Effector memory CD8-positive, alpha-beta T cell (primary cell): ENCODE measurements at regions not wholly inside any gene's neighbourhood (a gene's known extent, or its start where the extent isn't known, plus 50 kb on each side); places are given as distances from the start of the nearest gene placed in this dataset.
"Not testable (repeated sequence)": the region's sequence is repeated elsewhere in the genome, so short reads cannot be mapped to it uniquely, and the experiment has no call there.

ENCODE experiments used
- ATAC-seq: fragments of 150-1000 bp; cut with Tn5 transposase; replicated peaks from 2 replicates; pipeline ENCODE4 v1.10.0; 2021; ENCODE audit warnings: mild to moderate bottlenecking, moderate library complexity
- DNase-seq, 3 experiments: peaks; one replicate each; pipeline ENCODE4 v3.0.0; 2021
- H3K27ac Mint-ChIP-seq, 2 donors: one replicate each; pipeline ENCODE4 v1.8.0; 2022; ENCODE audit warnings: mild to moderate bottlenecking in 2 of 2, mixed read lengths in 2 of 2, moderate library complexity in 2 of 2
- H3K27me3 Mint-ChIP-seq, 2 donors: one replicate each; pipeline ENCODE4 v1.8.0; 2022; ENCODE audit warnings: mixed read lengths in 2 of 2
- H3K36me3 Mint-ChIP-seq: one replicate; pipeline ENCODE4 v1.8.0; 2022; ENCODE audit warnings: mild to moderate bottlenecking, moderate library complexity, mixed read lengths; ENCODE audit not compliant: insufficient read depth
- H3K4me1 Mint-ChIP-seq, 2 donors: one replicate each; pipeline ENCODE4 v1.8.0; 2022; ENCODE audit warnings: low read depth in 2 of 2, mixed read lengths in 2 of 2
- H3K4me3 Mint-ChIP-seq, 2 donors: one replicate each; pipeline ENCODE4 v1.8.0; 2022; ENCODE audit warnings: mild to moderate bottlenecking in 2 of 2, mixed read lengths in 2 of 2, moderate library complexity in 2 of 2
- H3K9me3 Mint-ChIP-seq, 2 donors: one replicate each; pipeline ENCODE4 v1.8.0; 2022; ENCODE audit warnings: mixed read lengths in 2 of 2

DNA sequence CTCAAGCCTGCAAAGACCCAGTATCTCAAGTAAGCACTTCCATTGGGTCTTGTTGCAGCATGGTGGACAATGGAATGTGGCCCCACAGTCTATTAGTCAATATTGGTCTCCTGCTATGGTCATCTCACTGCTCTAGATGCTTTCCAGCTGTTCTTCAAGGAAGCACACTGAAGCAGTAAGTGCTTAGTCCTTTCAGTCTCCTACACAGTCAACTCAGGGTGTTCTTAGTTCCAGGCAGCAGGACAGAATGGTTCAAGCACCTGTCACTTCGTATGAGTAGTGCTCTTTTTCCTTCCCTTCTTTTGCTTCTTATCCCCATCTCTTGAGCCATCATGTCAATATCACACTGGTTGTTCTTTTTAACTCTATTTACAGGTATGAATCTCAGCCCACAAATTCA is 511.5 kb downstream of the TTLL7 start:
- DNase-seq, H3K4me3 Mint-ChIP-seq, H3K27ac Mint-ChIP-seq, H3K4me1 Mint-ChIP-seq, H3K9me3 Mint-ChIP-seq, H3K36me3 Mint-ChIP-seq, H3K27me3 Mint-ChIP-seq, ATAC-seq: not testable (repeated sequence)

DNA sequence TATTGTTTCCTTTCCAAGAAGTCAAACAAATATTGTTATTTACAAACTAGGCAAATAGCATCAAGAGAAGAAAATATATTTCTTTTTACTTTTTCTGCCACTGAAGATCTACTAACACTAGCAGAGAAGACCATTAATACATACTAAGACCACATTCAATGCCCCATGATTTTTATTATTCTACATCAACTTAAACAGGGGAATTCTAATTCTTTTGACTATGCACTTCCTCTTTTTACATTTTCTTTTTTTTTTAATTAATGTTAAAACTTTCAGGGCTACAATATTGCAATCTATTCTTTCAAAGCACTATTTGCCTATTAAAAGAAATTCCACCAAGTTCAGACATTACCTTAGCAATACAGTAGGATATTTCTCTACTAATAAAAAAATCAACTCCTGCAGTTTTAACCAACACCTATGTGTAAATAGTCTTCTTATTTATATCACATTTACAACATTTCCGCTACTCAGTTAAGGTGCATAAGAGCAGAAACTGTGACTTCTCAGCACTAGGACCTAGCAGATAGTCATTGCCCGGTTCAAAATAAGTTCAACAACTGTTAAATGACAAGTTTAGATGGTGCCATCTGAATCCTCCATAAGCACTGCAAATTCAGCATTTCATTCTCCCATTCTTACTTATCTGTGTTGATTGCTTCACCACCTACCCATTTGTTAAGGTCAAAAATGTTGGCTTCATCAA is 513.5 kb downstream of the TTLL7 start:
- H3K27me3 Mint-ChIP-seq, H3K36me3 Mint-ChIP-seq, ATAC-seq, DNase-seq, H3K4me3 Mint-ChIP-seq, H3K27ac Mint-ChIP-seq, H3K4me1 Mint-ChIP-seq: not testable (repeated sequence)
- H3K9me3 Mint-ChIP-seq, result peaks cover 8 to 17% of the 10 kb centered on the region in 2 donors

DNA sequence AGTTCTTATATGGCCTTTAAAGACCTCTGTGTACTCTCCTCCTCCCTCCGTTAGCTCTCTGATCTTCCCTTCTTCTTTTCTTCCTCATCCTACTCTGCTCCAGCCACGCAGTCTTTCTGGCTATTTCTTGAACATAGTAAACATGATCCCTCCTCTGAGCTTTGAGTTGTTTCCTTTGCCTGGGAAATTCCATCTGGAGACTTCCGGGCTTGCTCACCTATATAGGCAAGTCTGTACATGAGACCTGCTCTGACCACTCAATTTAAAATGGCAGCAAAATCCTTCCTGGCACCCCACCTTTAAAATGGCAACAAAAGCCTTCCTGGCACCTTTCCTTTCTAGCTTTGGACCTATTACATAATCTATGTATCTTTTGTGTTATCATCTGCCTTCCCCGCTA is 517.6 kb downstream of the TTLL7 start:
- not testable (repeated sequence) for ATAC-seq

DNA sequence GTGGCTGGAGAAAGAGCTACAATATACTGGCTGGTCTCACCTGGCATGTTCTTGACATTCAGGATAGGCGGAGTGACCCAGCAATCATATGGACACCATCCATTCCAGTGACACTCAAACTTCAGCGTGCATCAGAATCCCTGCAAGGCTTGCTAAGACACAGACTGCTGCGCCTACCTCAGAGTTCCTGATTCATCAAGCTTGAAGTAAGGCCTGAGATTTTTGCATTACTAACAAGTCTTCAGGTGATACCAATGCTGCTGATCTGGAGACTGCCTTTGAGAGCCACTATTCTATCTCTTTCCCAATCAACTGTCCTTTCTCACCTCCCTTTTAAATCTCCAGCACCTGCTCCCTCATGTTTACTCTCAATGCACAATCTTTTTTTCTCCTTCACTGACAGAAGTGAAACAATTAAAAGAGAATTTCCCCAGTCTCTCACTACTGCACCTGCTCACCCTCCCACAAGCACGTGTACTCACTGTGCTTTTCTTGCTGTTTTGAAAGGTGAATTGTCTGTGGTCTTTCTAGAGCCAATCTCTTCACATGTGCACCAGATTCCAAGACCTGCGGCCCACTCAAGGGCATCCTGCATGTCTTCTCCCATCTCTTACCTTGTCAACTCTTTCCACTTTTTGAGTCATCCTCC is 519.2 kb downstream of the TTLL7 start:
- not testable (repeated sequence) for H3K4me3 Mint-ChIP-seq, H3K36me3 Mint-ChIP-seq, H3K27ac Mint-ChIP-seq, H3K4me1 Mint-ChIP-seq, ATAC-seq, DNase-seq, H3K27me3 Mint-ChIP-seq
- H3K9me3 Mint-ChIP-seq, result peaks cover 9 to 19% of the 10 kb centered on the region in 2 donors

More for the DNA sequence above, 517.6 kb downstream of the TTLL7 start:
- DNase-seq, H3K27me3 Mint-ChIP-seq, H3K4me1 Mint-ChIP-seq, H3K36me3 Mint-ChIP-seq, H3K27ac Mint-ChIP-seq, H3K4me3 Mint-ChIP-seq: not testable (repeated sequence)
- H3K9me3 Mint-ChIP-seq, result peaks cover 9 to 19% of the 10 kb centered on the region in 2 donors

DNA sequence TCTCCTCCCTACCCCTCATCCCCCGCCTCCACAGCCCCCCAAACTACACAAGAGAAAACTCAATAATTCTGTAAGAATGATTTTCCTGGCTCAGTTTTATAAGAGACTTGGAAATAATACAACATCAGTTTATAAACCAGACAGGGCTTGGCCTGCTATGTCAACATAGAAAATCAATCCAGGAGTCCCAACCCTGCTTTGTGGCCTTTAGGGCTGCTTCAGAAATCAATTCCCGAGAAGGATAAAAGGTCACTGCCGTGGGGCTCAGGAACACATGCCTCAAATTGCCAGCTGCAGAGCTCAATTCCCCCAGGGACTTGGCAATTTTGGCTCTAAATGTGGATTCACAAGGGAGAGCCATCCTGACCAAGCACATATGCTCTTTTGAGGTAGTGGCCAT is 520.8 kb downstream of the TTLL7 start:
- DNase-seq, H3K27me3 Mint-ChIP-seq, H3K36me3 Mint-ChIP-seq, H3K27ac Mint-ChIP-seq, ATAC-seq, H3K4me3 Mint-ChIP-seq, H3K4me1 Mint-ChIP-seq: not testable (repeated sequence)
- peaks cover 9 to 19% of the 10 kb centered on the region in 2 donors for H3K9me3 Mint-ChIP-seq

DNA sequence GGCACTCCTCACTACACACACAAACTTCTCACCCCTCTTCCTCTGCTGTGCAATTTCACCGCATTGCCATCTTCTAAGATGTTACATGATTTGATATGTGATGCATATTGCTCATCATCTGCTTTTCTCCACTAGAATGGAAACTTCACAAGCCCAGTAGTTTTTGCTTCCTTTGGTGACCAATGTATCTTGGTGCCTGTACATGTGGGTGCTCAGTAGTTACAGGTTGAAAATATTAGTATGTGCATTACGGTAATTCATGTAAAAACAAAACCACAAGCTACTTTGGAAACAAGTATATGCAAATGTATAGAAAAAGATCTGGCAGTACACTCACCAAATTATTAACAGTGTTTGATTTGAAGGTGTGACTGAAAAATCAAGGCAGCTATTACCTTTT is 522.4 kb downstream of the TTLL7 start:
- DNase-seq, H3K4me3 Mint-ChIP-seq, H3K27me3 Mint-ChIP-seq, ATAC-seq, H3K27ac Mint-ChIP-seq, H3K4me1 Mint-ChIP-seq, H3K36me3 Mint-ChIP-seq: not testable (repeated sequence)
- peaks cover 7 to 19% of the 10 kb centered on the region in 2 donors for H3K9me3 Mint-ChIP-seq

DNA sequence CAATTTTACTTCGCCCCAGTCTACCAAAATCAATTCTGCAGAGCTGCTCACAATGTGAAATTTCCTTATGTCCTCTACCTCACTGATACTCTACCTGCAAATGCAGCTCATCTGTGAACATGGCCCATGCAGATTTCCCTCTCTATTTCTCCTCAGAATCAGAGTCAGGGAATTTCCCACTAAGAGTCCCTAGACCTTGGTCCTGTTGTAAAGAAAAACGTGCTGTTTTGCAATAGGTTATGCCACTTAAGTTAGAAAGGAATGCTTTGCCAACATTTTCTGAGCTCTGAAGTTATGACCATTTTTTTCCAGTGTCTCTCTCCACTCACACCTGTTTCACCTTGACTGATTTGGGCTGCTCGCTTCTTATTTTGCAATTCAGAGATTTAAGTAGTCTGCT is 524.0 kb downstream of the TTLL7 start:
- H3K27ac Mint-ChIP-seq, H3K4me3 Mint-ChIP-seq, H3K36me3 Mint-ChIP-seq, H3K27me3 Mint-ChIP-seq, H3K4me1 Mint-ChIP-seq, DNase-seq, H3K9me3 Mint-ChIP-seq, ATAC-seq: not testable (repeated sequence)

DNA sequence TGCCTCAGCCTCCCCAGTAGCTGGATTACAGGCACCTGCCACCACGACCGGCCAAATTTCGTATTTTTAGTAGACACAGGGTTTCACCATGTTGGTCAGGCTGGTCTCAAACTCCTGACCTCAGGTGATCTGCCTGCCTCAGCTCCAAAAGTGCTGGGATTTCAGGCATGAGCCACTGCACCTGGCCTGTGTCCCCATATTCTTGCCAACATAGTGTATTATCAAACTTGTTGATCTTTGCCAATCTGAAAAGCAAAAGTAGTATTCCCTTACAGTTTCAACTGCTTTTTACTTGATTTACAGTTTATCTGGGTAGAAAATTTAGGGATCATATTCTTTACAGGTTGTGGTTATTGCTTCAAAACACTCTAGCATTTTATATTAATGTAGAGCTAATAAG is 524.9 kb downstream of the TTLL7 start:
- not testable (repeated sequence) for H3K27me3 Mint-ChIP-seq, H3K4me3 Mint-ChIP-seq, H3K4me1 Mint-ChIP-seq, H3K9me3 Mint-ChIP-seq, DNase-seq, H3K36me3 Mint-ChIP-seq, ATAC-seq, H3K27ac Mint-ChIP-seq

DNA sequence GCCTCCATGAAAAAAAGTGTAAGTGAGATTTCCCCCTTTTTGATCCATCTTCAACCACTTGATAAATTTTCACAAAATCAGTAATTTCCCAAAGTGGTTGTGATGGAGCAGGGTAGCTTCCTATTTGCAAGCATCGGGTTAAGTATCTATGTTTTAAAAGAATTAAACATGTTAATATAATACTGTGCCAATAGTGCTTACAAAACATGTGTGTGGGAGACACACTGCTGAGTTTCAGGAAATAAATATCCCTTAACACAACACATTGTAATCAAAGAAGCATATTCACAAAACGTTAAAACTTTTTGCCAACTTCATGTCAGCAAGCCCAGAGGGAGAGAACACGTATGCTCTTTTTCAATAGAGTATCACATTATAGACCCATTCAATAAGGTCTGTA is 526.9 kb downstream of the TTLL7 start:
- not testable (repeated sequence) for DNase-seq, H3K36me3 Mint-ChIP-seq, H3K27ac Mint-ChIP-seq, H3K4me3 Mint-ChIP-seq, H3K27me3 Mint-ChIP-seq, H3K4me1 Mint-ChIP-seq, ATAC-seq, H3K9me3 Mint-ChIP-seq

DNA sequence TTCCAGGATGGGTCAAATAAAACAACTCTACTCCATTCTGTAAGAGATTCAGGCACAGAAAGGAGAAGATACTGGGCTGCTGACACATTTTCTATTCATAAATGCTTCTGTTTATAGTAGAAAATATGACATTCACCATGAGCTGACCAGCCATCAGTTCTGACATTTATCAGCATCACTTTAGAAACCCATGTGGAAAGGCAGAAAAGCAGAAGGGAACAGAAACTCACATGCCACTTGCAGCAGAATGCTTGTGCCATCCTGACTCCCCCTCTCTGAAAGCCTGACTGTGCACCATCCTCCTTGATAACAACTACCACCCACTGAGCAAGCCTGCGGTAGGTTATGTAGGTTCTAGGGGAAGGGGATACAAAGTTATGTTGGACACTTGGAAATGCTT is 527.7 kb downstream of the TTLL7 start:
- not testable (repeated sequence) for H3K36me3 Mint-ChIP-seq, H3K27me3 Mint-ChIP-seq, H3K9me3 Mint-ChIP-seq, H3K4me3 Mint-ChIP-seq, ATAC-seq, H3K4me1 Mint-ChIP-seq, DNase-seq, H3K27ac Mint-ChIP-seq

DNA sequence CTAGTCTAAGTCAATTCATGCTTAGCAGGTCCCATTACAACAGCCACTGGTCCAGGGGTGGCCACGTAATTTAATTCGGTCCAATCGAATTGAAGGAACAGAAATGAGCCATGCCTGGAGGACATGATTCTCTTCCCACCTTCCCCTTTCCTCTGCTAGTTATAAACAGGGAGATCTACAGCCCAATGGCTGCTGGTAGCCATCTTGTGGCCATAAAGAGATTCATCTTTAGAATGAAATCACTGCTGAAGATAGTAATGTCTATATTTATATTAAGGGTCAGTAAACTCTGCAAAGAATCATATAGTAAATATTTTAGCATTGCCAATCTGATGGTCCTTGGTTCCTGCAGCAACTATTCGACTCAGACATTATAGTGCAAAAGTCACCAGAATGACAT is 530.6 kb downstream of the TTLL7 start:
- H3K4me1 Mint-ChIP-seq, H3K36me3 Mint-ChIP-seq, H3K9me3 Mint-ChIP-seq, H3K4me3 Mint-ChIP-seq, DNase-seq, H3K27me3 Mint-ChIP-seq, ATAC-seq, H3K27ac Mint-ChIP-seq: not testable (repeated sequence)

DNA sequence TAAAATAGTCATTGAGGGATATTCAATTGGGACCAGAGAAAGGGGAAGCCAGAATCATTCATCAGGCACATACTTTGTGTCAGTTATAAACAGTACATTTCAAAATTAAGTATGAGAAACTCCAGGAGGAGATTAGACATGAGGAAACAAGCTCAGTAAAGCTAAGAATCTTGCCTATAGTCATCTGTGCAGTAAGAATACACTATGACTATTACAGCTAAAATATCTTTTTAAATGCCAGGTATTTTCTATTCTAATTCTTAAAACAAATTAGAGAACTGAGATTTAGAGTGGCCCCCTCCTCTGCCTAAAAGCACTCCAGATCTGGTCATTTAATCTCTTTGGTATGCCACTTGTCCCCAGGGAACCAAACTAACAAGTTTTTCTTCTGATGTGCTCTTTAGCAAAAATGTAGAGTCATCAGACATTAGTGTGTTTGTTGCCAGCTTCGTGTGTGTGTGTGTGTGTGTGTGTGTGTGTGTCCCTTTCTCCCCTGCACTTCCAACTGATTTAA is 541.1 kb downstream of the TTLL7 start:
- H3K36me3 Mint-ChIP-seq, H3K27ac Mint-ChIP-seq, H3K4me1 Mint-ChIP-seq, DNase-seq, H3K27me3 Mint-ChIP-seq, ATAC-seq, H3K4me3 Mint-ChIP-seq, H3K9me3 Mint-ChIP-seq: not testable (repeated sequence)

DNA sequence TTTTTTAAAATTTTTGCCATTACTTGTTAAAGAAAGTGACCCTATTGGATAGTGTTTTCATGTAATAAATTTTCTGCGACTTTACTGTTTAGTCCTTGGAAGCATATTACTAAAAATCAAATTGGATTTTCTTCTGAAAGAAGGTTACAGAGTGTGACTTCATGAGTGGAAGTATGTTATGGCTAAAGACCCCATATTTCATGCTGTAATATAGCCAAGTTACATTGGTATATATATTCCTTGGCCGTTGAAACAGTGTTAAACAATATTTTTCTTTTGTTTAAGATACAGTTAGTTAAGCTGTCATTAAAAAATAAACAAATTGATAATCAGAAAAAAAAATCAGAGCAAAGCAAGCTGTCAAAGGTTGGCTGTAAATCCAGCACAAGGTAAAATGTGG is 541.7 kb downstream of the TTLL7 start:
- H3K4me1 Mint-ChIP-seq, DNase-seq, H3K27me3 Mint-ChIP-seq, H3K36me3 Mint-ChIP-seq, H3K9me3 Mint-ChIP-seq, H3K27ac Mint-ChIP-seq, H3K4me3 Mint-ChIP-seq, ATAC-seq: not testable (repeated sequence)

DNA sequence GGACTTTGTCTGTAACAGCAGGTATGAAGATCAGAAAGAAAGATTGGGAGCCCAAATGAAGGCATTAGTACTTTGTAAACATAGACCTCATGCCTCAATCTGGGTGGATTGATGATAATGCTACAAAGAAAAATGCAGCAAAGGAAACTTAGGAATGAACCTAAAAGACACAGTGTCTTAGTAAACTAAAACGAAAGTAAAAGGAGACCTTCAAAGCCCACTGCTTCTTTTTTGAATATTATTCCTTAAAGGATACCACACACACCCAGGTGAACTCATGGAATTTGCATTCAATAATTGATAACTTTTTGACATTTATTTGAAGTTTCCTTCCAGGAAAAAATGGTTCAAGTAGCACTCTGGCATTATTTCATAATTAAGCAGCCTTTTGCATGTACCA is 543.2 kb downstream of the TTLL7 start:
- not testable (repeated sequence) for H3K4me1 Mint-ChIP-seq, H3K9me3 Mint-ChIP-seq, H3K27ac Mint-ChIP-seq, H3K4me3 Mint-ChIP-seq, DNase-seq, H3K36me3 Mint-ChIP-seq, H3K27me3 Mint-ChIP-seq, ATAC-seq
